SU-DHL-6 (cell line): ENCODE measurements at regions not wholly inside any gene's neighbourhood (a gene's known extent, or its start where the extent isn't known, plus 50 kb on each side); places are given as distances from the start of the nearest gene placed in this dataset.

Experiments
- H2AFZ ChIP-seq: fragments of 200-600 bp; sonication (generic); 2 replicates; pipeline ENCODE4 v1.6.1; 2014; ENCODE audit warnings: low read depth, mild to moderate bottlenecking, moderate library complexity, mixed read lengths, antibody characterized with exemption, low read length; ENCODE audit not compliant: severe bottlenecking
- H3F3A ChIP-seq: fragments of 200-600 bp; shearing (Covaris generic); 2 replicates; pipeline ENCODE4 v1.6.0; 2016; ENCODE audit warnings: antibody characterized with exemption, mild to moderate bottlenecking; ENCODE audit not compliant: insufficient read depth
- H3K27ac ChIP-seq: fragments of 200-600 bp; sonication (generic); 2 replicates; pipeline ENCODE4 v1.5.1; 2016; ENCODE audit warnings: low read depth, mild to moderate bottlenecking, low read length, moderate library complexity, mixed read lengths
- H3K27me3 ChIP-seq: fragments of 200-600 bp; sonication (generic), shearing (Covaris generic); 2 replicates; pipeline ENCODE4 v1.6.0; 2014; ENCODE audit warnings: mild to moderate bottlenecking, low read length
- H3K36me3 ChIP-seq: fragments of 200-600 bp; sonication (generic); 2 replicates; pipeline ENCODE4 v1.6.1; 2014; ENCODE audit warnings: mild to moderate bottlenecking, low read length, mixed read lengths
- H3K4me2 ChIP-seq: fragments of 300-600, 200-600 bp; shearing (Covaris generic), sonication (generic); 2 replicates; pipeline ENCODE4 v1.6.0; 2014; ENCODE audit warnings: low read length, low read depth, mild to moderate bottlenecking; ENCODE audit not compliant: poor library complexity, severe bottlenecking
- H3K4me3 ChIP-seq: fragments of 200-600 bp; sonication (generic); 2 replicates; pipeline ENCODE4 v1.5.1; 2014; ENCODE audit warnings: antibody characterized with exemption, low read length, mild to moderate bottlenecking, mixed read lengths; ENCODE audit not compliant: insufficient read depth, poor library complexity, severe bottlenecking
- H3K79me2 ChIP-seq: fragments of 200-600 bp; sonication (generic); 2 replicates; pipeline ENCODE4 v1.6.1; 2014; ENCODE audit warnings: mild to moderate bottlenecking, low read length, moderate library complexity; ENCODE audit not compliant: insufficient read depth
- H3K9ac ChIP-seq: fragments of 200-600 bp; sonication (generic); 2 replicates; pipeline ENCODE4 v1.7.0; 2014; ENCODE audit warnings: mild to moderate bottlenecking, low read length
- H3K9me2 ChIP-seq: fragments of 200-600 bp; sonication (generic); replicated peaks from 2 replicates; pipeline ENCODE4 v1.6.1; 2014; ENCODE audit warnings: low read length; ENCODE audit not compliant: insufficient read depth
- H3K9me3 ChIP-seq: fragments of 200-600 bp; sonication (generic); 2 replicates; pipeline ENCODE4 v1.6.1; 2014; ENCODE audit warnings: low read length, mixed read lengths; ENCODE audit not compliant: insufficient read depth
- H4K20me1 ChIP-seq: fragments of 200-600 bp; sonication (generic); 2 replicates; pipeline ENCODE4 v1.6.1; 2014; ENCODE audit warnings: low read depth, mild to moderate bottlenecking, antibody characterized with exemption, low read length, moderate library complexity, mixed read lengths
- CTCF ChIP-seq: fragments of 200-600 bp; sonication (generic); IDR thresholded peaks from one replicate; pipeline ENCODE4 v1.5.1; 2017; ENCODE audit warnings: antibody characterized with exemption, mild to moderate bottlenecking, low read length, moderate library complexity; ENCODE audit not compliant: insufficient read depth, poor library complexity, severe bottlenecking
- EZH2phosphoT487 ChIP-seq: fragments of 200-600 bp; sonication (generic), shearing (Covaris generic); conservative IDR thresholded peaks from 2 replicates; pipeline ENCODE4 v1.6.1; 2018; ENCODE audit warnings: mild to moderate bottlenecking, antibody characterized with exemption, low read length, moderate library complexity, mixed read lengths

GRCh38 chr5:85010014-85010562, 625.4 kb upstream of the EDIL3 start:
- Histone ChIP-seq H3K9me2 (no peaks in the 10 kb centered on the region), H4K20me1 (no peaks in the 10 kb centered on the region), H3K9me3 (no peaks in the 10 kb centered on the region), H3K9ac (no peak overlapping the region), H3K79me2 (no peaks in the 10 kb centered on the region), H2AFZ (no peak overlapping the region), H3K36me3 (no peaks in the 10 kb centered on the region; the same call in 1 of the 2 replicates), H3K27ac (no peak overlapping the region), H3K4me3 (no peak overlapping the region), H3K4me2 (no peak overlapping the region), H3F3A (no peaks in the 10 kb centered on the region), H3K27me3 (no peaks in the 10 kb centered on the region)
- TF ChIP-seq CTCF, result no peak
- no peak for TF ChIP-seq EZH2phosphoT487

GRCh38 chr5:85017261-85017660, 632.6 kb upstream of the EDIL3 start:
- no peak overlapping the region for H3K4me2 ChIP-seq
- H3K27ac ChIP-seq, result no peak overlapping the region
- no peaks in the 10 kb centered on the region for H4K20me1 ChIP-seq
- H3K4me3 ChIP-seq, result no peak overlapping the region
- no peaks in the 10 kb centered on the region for H3K36me3 ChIP-seq
- H3K79me2 ChIP-seq, result no peaks in the 10 kb centered on the region
- H3K9ac ChIP-seq, result no peak overlapping the region
- no peaks in the 10 kb centered on the region for H3K27me3 ChIP-seq
- no peak overlapping the region for H2AFZ ChIP-seq
- H3K9me3 ChIP-seq, result no peaks in the 10 kb centered on the region
- TF ChIP-seq CTCF, result no peak
- no peak for TF ChIP-seq EZH2phosphoT487
- H3K9me2 ChIP-seq, result no peaks in the 10 kb centered on the region
- H3F3A ChIP-seq, result no peaks in the 10 kb centered on the region

- no peaks in the 10 kb centered on the region for H3K27me3 ChIP-seq
- no peak for TF ChIP-seq EZH2phosphoT487
- no peaks in the 10 kb centered on the region for H3K9me3 ChIP-seq
- no peak overlapping the region for H3K4me2 ChIP-seq
- H3K27ac ChIP-seq, result no peak overlapping the region
- H3K36me3 ChIP-seq, result no peaks in the 10 kb centered on the region
- no peak overlapping the region for H3K4me3 ChIP-seq
- no peak overlapping the region for H2AFZ ChIP-seq
- H3K9ac ChIP-seq, result no peak overlapping the region
- H3K9me2 ChIP-seq, result no peaks in the 10 kb centered on the region
- H3F3A ChIP-seq, result no peaks in the 10 kb centered on the region
- no peaks in the 10 kb centered on the region for H3K79me2 ChIP-seq
- no peaks in the 10 kb centered on the region for H4K20me1 ChIP-seq
Observed at GRCh38 chr5:85030316-85031084, 645.8 kb upstream of the EDIL3 start.

- Histone ChIP-seq H4K20me1 (no peaks in the 10 kb centered on the region), H3K27me3 (no peaks in the 10 kb centered on the region), H3K9me3 (no peaks in the 10 kb centered on the region), H3K4me3 (no peak overlapping the region), H3K79me2 (no peaks in the 10 kb centered on the region), H2AFZ (no peak overlapping the region), H3F3A (no peaks in the 10 kb centered on the region), H3K36me3 (no peaks in the 10 kb centered on the region), H3K4me2 (no peak overlapping the region), H3K9me2 (no peaks in the 10 kb centered on the region), H3K27ac (no peak overlapping the region), H3K9ac (no peak overlapping the region)
- TF ChIP-seq EZH2phosphoT487 (no peak), CTCF (no peak)
Observed at GRCh38 chr5:85049020-85049419, 664.3 kb upstream of the EDIL3 start.
